A673 (cell line): ENCODE measurements at regions not wholly inside any gene's neighbourhood (a gene's known extent, or its start where the extent isn't known, plus 50 kb on each side); places are given as distances from the start of the nearest gene placed in this dataset.

Experiments used
- EZH2 ChIP-seq: fragments of 200-600 bp; sonication (generic); IDR thresholded peaks from 2 replicates; pipeline ENCODE4 v1.6.1; 2017; ENCODE audit warnings: borderline replicate concordance, low read depth, mild to moderate bottlenecking, mixed read lengths, antibody characterized with exemption, low read length; ENCODE audit not compliant: poor library complexity, severe bottlenecking
- TF ChIP-seq, protein P1 (sequence below): fragments of 300-800, 200-600 bp; sonication (generic); conservative IDR thresholded peaks from 2 replicates; pipeline ENCODE4 v1.5.1; 2017; ENCODE audit warnings: low read depth, mild to moderate bottlenecking, antibody characterized with exemption, low read length, moderate library complexity, mixed read lengths

GRCh38 chr19:30909216-30909615 lies 440.0 kb downstream of the TSHZ3 start:
- TF ChIP-seq, protein P1, sequence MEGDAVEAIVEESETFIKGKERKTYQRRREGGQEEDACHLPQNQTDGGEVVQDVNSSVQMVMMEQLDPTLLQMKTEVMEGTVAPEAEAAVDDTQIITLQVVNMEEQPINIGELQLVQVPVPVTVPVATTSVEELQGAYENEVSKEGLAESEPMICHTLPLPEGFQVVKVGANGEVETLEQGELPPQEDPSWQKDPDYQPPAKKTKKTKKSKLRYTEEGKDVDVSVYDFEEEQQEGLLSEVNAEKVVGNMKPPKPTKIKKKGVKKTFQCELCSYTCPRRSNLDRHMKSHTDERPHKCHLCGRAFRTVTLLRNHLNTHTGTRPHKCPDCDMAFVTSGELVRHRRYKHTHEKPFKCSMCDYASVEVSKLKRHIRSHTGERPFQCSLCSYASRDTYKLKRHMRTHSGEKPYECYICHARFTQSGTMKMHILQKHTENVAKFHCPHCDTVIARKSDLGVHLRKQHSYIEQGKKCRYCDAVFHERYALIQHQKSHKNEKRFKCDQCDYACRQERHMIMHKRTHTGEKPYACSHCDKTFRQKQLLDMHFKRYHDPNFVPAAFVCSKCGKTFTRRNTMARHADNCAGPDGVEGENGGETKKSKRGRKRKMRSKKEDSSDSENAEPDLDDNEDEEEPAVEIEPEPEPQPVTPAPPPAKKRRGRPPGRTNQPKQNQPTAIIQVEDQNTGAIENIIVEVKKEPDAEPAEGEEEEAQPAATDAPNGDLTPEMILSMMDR, result no peak
- no peak for TF ChIP-seq EZH2
